PC-9 (cell line): ENCODE measurements at regions not wholly inside any gene's neighbourhood (a gene's known extent, or its start where the extent isn't known, plus 50 kb on each side); places are given as distances from the start of the nearest gene placed in this dataset.

Experiments
- CTCF ChIP-seq: fragments of 200-600 bp; sonication (generic); conservative IDR thresholded peaks from 2 replicates; pipeline ENCODE4 v1.6.1; 2017; ENCODE audit warnings: mixed run types, antibody characterized with exemption, mild to moderate bottlenecking, moderate library complexity
- EZH2 ChIP-seq: fragments of 200-600 bp; sonication (generic); IDR thresholded peaks from 2 replicates; pipeline ENCODE4 v1.8.0; 2017; ENCODE audit warnings: antibody characterized with exemption, low read depth

GRCh38 chr20:51937779-51938178 is 135.5 kb upstream of the SALL4 start:
- TF ChIP-seq EZH2 (no peak), CTCF (no peak)
